ENCODE measurements at regions not wholly inside any gene's neighbourhood (a gene's known extent, or its start where the extent isn't known, plus 50 kb on each side); places are given as distances from the start of the nearest gene placed in this dataset.

- Histone ChIP-seq H3K4me3 (replicated peaks in 1 of 3; ENCODE audit: low read depth in 2 of 3, low read length in 3 of 3) (no peak overlapping the region), H4K20me1 (ENCODE audit: insufficient read depth, low read length) (no peaks in the 10 kb centered on the region), H3K27me3 (ENCODE audit: control insufficient read depth in 2 of 2, insufficient read depth in 2 of 2, low read length in 2 of 2) (no peaks in the 10 kb centered on the region), H3K79me2 (ENCODE audit: insufficient read depth, low read length) (no peaks in the 10 kb centered on the region), H3K4me2 (replicated peaks; ENCODE audit: extremely low read depth, low read length, poor library complexity, severe bottlenecking) (no peak overlapping the region), H3K9me3 (replicated peaks in 1 of 2; ENCODE audit: control insufficient read depth in 1 of 2, insufficient read depth in 1 of 2, low read length in 2 of 2) (no peaks in the 10 kb centered on the region), H2AFZ (ENCODE audit: insufficient read depth, low read depth, low read length, poor library complexity, severe bottlenecking) (no peak overlapping the region), H3K27ac (ENCODE audit: low read depth in 1 of 2, low read length in 2 of 2) (no peak overlapping the region), H3K4me1 (ENCODE audit: control insufficient read depth in 1 of 2, insufficient read depth in 2 of 2, low read length in 2 of 2) (no peaks in the 10 kb centered on the region), H3K9ac (ENCODE audit: insufficient read depth, low read length, poor library complexity, severe bottlenecking) (no peak overlapping the region), H3K36me3 (replicated peaks in 1 of 2; ENCODE audit: control insufficient read depth in 1 of 2, insufficient read depth in 2 of 2, low read length in 2 of 2) (no peaks in the 10 kb centered on the region)
- Mint-ChIP-seq H3K27ac (no peak overlapping the region), H3K36me3 (no peaks in the 10 kb centered on the region), H3K9me3 (peaks cover 0 to 8% (median 2%) of the 10 kb centered on the region in 7 donors), H3K4me1 (no peaks in the 10 kb centered on the region), H3K4me3 (no peak overlapping the region), H3K27me3 (ENCODE audit: low read depth in 3 of 3) (peaks cover 0 to 2% (median 1%) of the 10 kb centered on the region in 3 donors)
- 40% methylated on average over 1 of the region's 5 CpGs for WGBS (ENCODE audit: insufficient coverage)
- TF ChIP-seq CTCF (IDR thresholded peaks at IDR 0.05): no peak
- intact Hi-C loops (cut with micrococcal nuclease): no loop called here
- no peak for DNase-seq
Observed at GRCh38 chr4:18197467-18197866, 175.9 kb upstream of the LCORL start.

GRCh38 chr4:18194278-18194677 is 172.7 kb upstream of the LCORL start:
- Histone ChIP-seq H3K27me3 (ENCODE audit: control insufficient read depth in 2 of 2, insufficient read depth in 2 of 2, low read length in 2 of 2) (no peaks in the 10 kb centered on the region), H3K4me1 (ENCODE audit: control insufficient read depth in 1 of 2, insufficient read depth in 2 of 2, low read length in 2 of 2) (no peaks in the 10 kb centered on the region), H3K4me2 (replicated peaks; ENCODE audit: extremely low read depth, low read length, poor library complexity, severe bottlenecking) (no peak overlapping the region), H3K9me3 (replicated peaks in 1 of 2; ENCODE audit: control insufficient read depth in 1 of 2, insufficient read depth in 1 of 2, low read length in 2 of 2) (no peaks in the 10 kb centered on the region), H3K9ac (ENCODE audit: insufficient read depth, low read length, poor library complexity, severe bottlenecking) (no peak overlapping the region), H3K4me3 (replicated peaks in 1 of 3; ENCODE audit: low read depth in 2 of 3, low read length in 3 of 3) (no peak overlapping the region), H2AFZ (ENCODE audit: insufficient read depth, low read depth, low read length, poor library complexity, severe bottlenecking) (no peak overlapping the region), H4K20me1 (ENCODE audit: insufficient read depth, low read length) (no peaks in the 10 kb centered on the region), H3K27ac (ENCODE audit: low read depth in 1 of 2, low read length in 2 of 2) (no peak overlapping the region), H3K79me2 (ENCODE audit: insufficient read depth, low read length) (no peaks in the 10 kb centered on the region), H3K36me3 (replicated peaks in 1 of 2; ENCODE audit: control insufficient read depth in 1 of 2, insufficient read depth in 2 of 2, low read length in 2 of 2) (no peaks in the 10 kb centered on the region)
- Mint-ChIP-seq H3K4me3 (no peak overlapping the region), H3K9me3 (peaks cover 0 to 6% (median 2%) of the 10 kb centered on the region in 7 donors), H3K27ac (no peak overlapping the region), H3K4me1 (no peaks in the 10 kb centered on the region), H3K27me3 (ENCODE audit: low read depth in 3 of 3) (peaks cover 0 to 1% (median 0%) of the 10 kb centered on the region in 3 donors), H3K36me3 (no peaks in the 10 kb centered on the region)
- intact Hi-C loops (cut with micrococcal nuclease): no loop called here
- no peak for TF ChIP-seq CTCF (IDR thresholded peaks at IDR 0.05)
- no peak for DNase-seq
- 82% methylated on average over 3 of the region's 6 CpGs for WGBS (ENCODE audit: insufficient coverage)
